ENCODE measurements at regions not wholly inside any gene's neighbourhood (a gene's known extent, or its start where the extent isn't known, plus 50 kb on each side); places are given as distances from the start of the nearest gene placed in this dataset.

GRCh38 chr6:45816674-45817297, 198.9 kb downstream of the CLIC5 start:
- no peak for DNase-seq (ENCODE audit: low read depth)
- H3K4me3 ChIP-seq (ENCODE audit: low read depth, low read length), result no peak overlapping the region
- TF ChIP-seq CTCF (IDR thresholded peaks at IDR 0.05; ENCODE audit: low read depth, low read length, missing control alignments), result no peak
- in situ Hi-C loops (cut with HindIII; ENCODE audit: low sequenced_read_pairs), result no loop called here

GRCh38 chr6:45815466-45816125, 200.1 kb downstream of the CLIC5 start:
- TF ChIP-seq CTCF (IDR thresholded peaks at IDR 0.05; ENCODE audit: low read depth, low read length, missing control alignments), result no peak
- no peak for DNase-seq (ENCODE audit: low read depth)
- in situ Hi-C loops (cut with HindIII; ENCODE audit: low sequenced_read_pairs), result no loop called here
- H3K4me3 ChIP-seq (ENCODE audit: low read depth, low read length), result no peak overlapping the region

GRCh38 chr6:45814772-45815171, 200.9 kb downstream of the CLIC5 start:
- H3K4me3 ChIP-seq (ENCODE audit: low read depth, low read length), result no peak overlapping the region
- DNase-seq (ENCODE audit: low read depth), result no peak
- TF ChIP-seq CTCF (IDR thresholded peaks at IDR 0.05; ENCODE audit: low read depth, low read length, missing control alignments), result no peak
- in situ Hi-C loops (cut with HindIII; ENCODE audit: low sequenced_read_pairs), result no loop called here

- in situ Hi-C loops (cut with HindIII; ENCODE audit: low sequenced_read_pairs), result no loop called here
- no peak overlapping the region for H3K4me3 ChIP-seq (ENCODE audit: low read depth, low read length)
- TF ChIP-seq CTCF (IDR thresholded peaks at IDR 0.05; ENCODE audit: low read depth, low read length, missing control alignments), result no peak
- no peak for DNase-seq (ENCODE audit: low read depth)
Observed at GRCh38 chr6:45813943-45814342, 201.7 kb downstream of the CLIC5 start.

GRCh38 chr6:45812922-45813321, 202.7 kb downstream of the CLIC5 start:
- no peak overlapping the region for H3K4me3 ChIP-seq (ENCODE audit: low read depth, low read length)
- peak; percentile 70 for DNase-seq (ENCODE audit: low read depth)
- in situ Hi-C loops (cut with HindIII; ENCODE audit: low sequenced_read_pairs), result no loop called here
- no peak for TF ChIP-seq CTCF (IDR thresholded peaks at IDR 0.05; ENCODE audit: low read depth, low read length, missing control alignments)

GRCh38 chr6:45808917-45809316, 206.7 kb downstream of the CLIC5 start:
- DNase-seq (ENCODE audit: low read depth), result no peak
- H3K4me3 ChIP-seq (ENCODE audit: low read depth, low read length), result no peak overlapping the region
- TF ChIP-seq CTCF (IDR thresholded peaks at IDR 0.05; ENCODE audit: low read depth, low read length, missing control alignments), result no peak
- in situ Hi-C loops (cut with HindIII; ENCODE audit: low sequenced_read_pairs), result no loop called here

Measured in astrocyte of the cerebellum (primary cell).